ENCODE measurements at regions not wholly inside any gene's neighbourhood (a gene's known extent, or its start where the extent isn't known, plus 50 kb on each side); places are given as distances from the start of the nearest gene placed in this dataset.
A peak's percentile ranks its signal among the peaks of the same experiment; 100 is the strongest.

DNA sequence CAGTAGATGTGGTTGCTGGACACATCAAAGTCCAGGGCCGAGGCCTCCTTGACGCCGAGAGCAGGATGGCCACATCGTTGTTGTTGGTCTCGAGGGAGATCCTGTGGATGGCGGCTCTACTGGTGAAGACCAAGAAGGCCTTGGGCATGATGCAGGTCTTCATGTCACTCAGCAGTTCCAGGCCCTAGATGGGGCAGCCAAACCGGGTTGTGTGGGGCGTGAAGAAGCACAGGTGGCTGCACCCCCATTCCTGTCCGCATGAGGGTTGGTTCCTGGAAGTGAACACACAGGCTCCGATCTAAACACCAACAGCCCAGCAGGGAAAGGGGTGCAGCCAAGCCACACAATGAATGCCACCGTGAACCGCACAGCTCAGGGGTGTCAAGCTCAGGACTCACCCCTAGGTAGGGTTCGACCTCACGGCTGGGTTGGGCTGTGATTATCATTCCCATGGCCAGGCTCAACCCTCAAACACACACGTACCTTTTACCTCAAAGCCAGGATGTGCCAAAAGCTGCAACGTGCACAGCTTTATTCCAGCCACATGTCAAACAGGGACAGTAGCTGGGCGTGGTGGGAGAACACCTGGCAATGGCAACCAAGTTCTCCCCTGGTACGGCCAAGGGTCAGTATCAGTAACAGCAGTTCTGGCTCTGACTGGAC, 132.3 kb downstream of the CRYBB2 start:
- DNase-seq = no peak

DNA sequence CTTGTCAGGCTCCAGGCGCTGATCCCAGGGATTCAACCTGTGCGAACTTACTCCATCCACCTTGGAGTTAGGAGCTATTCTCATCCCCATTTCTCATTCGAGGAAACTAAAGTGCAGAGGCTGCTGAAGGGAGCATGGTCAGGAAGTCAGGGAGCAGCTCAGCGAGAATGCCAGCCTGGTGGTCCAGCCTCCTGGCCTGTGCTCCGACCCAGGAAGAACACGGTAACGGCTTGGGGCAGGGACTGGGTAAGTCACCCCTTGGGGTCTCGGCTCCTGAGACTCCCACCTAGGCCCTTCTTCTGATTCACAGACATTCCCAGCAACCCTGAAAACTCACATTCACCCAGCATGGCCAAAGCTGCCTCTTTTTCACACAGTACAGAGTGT, 132.8 kb downstream of the CRYBB2 start:
- DNase-seq = no peak

DNA sequence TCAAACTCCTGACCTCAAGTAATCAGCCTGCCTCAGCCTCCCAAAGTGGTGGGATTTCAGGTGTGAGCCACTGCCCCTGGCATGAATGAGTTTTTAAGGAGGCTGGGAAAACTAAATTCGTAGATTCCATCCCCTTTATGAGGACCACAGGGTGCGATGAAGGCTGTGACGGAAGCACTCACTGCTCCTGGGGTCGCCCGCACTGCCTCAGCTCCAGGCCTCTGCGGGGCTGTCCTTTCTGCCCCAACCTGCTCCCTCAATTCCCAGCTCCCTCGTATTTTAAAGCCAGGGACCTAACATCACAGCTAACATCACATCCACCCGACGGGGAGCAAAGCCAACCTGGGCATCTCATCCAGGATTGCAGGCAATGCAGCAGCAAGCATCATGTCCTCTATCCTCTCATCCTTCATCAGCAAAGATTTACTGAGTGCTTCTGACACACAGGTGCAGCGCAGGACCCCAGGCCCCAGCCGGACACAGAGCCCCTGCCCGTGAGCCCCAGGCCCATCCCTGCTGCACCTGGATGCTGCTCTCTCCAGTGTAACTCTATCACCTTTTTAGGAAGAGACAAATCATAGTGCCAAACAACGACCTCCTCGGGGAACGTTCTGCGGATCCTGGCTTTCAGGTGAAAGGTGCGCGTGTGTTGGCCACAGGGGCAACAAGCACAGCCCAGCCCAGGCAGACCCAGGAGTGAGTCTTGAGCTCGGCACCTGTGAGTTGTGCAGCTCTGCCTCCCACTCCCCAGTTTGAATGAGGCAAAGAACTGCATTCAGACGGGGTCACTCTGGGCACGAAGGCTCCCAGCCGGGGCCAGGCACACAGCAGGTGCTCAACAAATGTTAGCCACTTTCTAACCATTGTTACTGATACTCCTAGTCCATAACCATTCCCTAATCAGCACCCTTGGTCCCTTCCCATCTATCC, 134.3 kb downstream of the CRYBB2 start:
- no peak for DNase-seq

DNA sequence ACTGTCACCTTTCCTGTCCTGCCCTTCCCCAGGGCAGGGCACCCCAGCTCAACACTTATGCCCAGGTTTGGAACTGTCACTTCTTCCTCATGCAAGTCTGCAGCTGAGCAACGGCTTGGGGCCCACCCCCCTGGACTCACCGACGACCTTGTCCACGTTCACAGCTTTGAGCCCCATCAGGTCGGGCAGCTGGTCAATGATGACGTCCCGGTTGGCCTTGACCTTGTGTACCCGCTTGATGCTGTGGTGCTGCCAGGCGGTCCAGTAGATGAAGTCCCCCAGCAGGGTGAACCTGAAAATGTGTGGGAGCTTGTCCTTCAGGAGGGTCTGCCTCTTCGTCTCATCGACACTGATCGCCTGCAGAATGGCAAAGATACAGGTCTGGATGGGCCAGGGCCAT, 135.0 kb downstream of the CRYBB2 start:
- no peak for DNase-seq

DNA sequence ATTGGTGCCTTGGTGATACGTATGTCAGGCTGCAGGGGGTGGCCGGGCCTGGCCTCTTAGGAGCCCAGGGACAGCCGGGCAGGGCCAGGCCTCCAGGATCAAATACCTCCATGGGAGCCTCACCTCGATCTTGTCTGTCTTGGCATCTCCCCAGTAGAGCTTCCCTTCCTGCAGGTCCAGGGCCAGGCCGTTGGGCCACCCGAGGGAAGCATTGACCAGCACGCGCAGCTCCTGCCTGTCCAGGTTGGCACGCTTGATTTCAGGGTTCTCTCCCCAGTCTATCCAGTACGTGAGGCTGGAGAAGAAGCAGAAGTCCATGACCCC, 137.7 kb downstream of the CRYBB2 start:
- DNase-seq = no peak

DNA sequence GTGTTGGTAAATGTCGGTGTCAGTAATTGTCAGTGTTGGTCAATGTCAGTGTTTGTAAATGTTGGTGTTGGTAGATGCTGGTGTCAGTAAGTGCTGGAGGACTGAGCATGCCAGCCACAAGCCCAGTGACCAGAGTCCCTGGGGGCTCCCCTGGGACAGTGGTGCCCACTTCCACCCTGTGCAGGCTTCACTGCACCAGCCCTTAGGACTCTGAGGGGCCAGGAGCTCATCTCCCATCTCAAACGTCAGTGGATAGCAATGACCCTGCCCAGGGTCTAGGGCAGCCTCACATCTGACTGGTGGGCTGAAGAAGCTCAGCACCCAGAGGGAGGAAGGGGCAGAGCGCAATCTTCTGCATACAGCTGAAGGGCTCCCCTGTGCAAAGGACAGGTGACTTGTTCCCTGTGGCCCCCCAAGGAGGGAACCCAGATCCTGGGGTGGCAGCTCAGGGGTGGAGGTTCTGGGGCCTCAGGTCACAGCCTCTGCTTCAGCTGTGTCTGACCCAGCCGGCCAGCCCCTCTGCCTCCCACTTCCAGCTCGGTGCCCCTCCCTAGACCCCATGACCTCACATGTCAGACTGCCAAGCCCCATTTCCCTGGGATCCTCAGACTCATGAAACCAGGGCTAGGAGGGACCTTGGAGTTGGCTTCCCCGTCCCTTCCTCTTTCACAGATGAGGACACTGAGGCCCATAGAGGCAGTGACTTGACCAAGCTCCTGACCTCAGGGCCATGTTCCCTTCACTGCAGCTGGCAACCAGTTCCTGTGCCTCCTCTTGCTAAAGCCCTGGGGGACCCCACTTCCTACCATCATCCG, 138.4 kb downstream of the CRYBB2 start:
- no peak for DNase-seq

DNA sequence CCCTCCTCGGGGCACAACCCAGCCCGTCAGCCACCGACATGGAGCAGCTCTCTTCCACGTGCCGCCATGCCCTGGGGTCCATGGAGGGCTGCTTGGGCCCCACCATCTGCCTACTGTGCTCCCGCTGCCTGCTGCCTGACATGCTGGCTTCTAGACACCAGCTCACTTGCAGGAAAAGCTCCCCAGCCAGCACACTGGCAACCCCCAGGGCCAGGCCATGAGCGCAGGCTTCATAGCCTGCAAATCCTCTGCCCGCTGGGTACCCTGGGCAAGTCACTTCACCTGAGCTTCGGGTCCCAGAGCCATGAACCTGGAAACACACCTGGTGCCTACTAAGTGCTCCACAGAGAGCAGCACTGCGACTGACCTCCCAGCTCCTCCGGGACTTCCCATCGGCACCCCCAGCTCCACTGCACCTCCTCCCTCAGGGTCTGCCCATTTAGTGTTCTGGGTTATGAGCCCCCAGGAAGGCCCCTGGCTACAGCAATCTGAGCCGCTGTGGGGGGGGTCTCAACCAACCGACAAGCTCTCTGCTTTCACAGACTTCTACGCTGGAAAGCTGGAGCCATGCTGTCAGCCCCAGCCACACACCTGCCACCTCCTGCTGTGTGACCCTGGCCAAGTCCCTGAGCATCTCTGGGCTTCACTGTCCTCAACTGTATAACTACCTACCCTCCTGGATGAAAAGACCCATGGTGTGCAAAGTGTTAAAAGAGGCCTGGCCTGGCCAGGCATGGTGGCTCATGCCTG, 139.2 kb downstream of the CRYBB2 start:
- DNase-seq = no peak

DNA sequence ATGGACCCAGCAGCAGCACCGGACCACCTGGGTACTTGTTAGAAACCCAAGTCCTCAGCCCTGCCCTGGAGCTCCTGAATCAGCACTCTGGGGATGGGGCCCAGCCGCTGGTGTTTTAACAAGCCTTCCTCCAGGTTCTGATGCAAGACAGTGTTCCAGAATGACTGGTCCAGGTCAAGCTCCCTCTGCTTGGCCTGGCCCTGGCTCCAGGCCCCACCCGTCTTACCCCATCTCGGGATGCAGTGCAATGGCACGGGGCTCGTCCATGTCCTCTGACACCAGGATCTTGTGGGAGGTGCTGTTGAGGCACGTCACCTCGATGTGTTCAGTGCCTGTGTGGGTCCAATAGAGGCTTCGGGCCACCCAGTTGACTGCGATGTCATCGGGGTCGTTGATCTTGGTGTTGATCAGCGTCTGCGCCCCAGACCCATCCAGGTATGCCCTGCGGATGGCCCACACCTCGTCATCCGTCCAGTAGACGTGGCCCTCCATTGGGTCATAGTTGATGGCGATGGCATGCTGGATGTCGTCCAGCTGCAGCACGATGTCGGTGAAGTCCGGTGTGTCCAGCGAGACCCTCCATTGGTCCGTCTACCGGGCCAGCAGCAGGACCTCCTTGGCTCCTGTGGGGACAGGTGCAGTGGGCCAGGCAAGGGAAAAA, 140.3 kb downstream of the CRYBB2 start:
- DNase-seq = no peak

DNA sequence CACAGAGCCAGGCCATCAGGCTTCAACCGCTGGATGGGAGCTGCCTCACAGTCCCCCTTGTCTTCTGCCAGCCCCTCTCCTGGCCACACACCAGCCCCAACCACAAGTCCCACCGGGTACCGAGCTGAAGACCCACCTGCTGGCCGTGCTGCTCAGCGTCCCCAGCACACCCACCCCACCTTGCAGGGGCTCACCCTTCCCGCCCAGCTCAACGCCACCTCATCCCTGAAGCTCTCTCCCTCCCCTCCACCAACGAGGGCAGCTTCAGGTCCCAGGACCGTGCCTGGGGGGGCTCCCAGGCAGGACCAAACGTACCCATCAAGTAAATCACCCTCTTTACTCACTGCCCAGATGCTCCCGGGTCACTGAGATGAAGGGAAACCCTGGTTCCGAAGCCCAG, 141.0 kb downstream of the CRYBB2 start:
- DNase-seq = no peak

DNA sequence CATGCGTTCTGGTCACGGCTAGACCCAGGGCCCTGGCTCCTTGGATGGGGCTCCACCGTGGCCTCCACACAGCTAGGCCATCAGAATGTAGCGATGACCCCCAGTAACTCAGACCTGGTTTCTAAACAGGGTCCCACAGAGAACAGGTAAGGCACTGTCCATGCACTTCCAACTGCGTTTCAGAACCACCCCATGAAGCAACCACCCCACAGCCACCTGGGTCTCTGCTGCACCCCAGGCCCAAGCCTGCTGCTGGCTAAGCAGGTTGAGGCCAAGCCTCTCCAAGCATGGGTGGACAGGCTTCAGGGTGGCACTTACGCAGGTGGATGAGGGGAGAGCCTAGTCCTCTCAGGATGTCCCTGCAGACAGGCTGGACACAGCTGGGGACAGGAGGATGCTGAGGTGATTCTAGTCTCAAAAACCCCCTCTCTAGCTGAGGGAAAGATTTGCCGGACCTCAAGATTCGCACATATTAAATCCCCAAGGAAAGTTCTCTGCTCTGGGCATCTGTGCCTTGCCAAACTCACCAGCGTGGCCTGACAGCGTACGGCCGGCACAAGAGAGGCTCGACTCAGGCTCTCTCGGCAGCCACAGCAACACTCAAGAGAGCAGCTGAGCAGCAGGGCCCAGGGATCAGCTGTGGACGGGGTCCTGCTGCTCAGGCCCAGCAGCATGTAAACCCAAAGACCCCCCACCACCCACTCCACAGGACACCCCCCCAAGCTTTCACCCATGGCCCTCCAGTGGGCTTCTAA, 141.6 kb downstream of the CRYBB2 start:
- no peak for DNase-seq

DNA sequence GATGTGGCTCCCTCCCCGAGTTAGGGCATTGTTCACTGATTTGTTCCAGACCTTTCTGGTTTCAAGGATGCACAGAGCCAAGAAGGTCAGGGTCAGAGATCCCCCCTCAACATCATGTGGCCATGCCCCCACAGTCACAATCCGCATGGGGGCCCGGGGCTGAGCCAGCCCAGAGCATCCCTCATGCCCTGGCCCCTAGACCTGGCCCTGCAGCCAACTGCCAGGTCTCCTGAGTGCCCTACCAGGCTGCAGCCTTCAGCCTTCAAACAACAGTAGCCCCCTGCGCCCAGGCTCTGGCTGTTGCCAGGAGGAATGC, 142.4 kb downstream of the CRYBB2 start:
- no peak for DNase-seq

DNA sequence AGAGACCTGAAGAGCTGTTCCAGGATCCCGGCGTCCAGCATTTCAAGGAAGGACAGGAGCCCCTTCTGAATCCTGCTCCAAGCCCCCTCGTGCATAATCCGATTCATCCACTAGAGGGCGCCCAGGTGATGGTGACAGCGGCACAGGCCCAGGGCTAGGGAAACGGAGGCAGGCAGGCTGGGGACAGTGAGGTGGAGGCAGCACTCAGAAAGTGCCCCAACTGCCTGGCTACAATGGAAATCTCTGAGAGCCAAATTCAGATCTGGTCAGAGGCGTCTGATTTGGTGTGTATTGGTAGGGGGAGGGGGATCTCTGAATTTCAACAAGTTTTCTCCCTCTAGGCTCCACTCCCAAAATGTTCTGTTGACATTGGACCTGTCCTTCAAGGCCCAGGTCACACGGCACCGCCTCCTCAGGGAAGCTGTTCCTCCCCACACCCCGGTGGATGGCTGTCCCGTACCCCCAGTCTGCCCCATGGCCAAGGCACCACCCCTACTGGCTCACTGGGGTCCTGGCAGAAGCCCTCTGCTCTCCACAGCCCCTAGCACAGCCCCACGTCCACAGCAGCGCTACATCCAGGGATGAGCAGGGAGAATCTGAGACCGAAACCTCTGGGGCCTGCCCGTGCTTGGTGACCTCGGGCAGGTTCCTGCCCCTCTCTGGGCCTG, 142.9 kb downstream of the CRYBB2 start:
- DNase-seq = peak; percentile 68

DNA sequence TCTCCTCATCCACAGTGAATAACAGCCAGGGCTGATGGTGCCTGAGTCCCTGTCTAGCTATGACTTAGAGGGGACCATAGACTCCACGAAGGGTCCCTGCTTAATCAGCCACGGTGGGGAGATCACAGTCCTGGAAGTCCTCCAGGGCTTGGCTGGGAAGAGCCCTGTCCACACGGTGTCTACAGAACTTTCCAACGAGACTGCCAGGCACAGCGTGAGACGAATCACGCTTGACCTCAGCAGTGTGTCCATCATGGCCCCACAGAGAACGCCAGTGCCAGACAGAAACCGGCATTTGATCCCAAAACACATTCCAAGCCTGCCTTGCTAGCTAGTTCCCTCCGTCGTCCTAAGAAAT, 143.4 kb downstream of the CRYBB2 start:
- no peak for DNase-seq

DNA sequence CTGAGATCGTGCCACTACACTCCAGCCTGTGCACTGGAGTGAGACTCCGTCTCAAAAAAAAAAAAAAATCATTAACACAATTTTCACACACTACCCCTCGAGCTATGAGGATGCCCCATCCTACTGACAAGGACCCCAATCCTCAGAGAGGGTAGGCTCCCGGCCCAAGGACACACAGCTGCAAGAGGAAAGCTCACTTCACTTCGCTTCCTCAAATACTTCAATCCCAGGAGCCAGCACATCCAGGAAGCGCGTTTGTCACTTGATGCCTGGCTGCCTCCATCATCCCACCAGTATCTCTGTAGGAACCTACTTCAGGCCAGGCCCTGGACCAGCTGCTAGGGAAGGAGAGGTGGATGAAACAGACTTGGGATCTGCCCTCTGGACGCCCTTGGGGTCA, 144.0 kb downstream of the CRYBB2 start:
- no peak for DNase-seq

DNA sequence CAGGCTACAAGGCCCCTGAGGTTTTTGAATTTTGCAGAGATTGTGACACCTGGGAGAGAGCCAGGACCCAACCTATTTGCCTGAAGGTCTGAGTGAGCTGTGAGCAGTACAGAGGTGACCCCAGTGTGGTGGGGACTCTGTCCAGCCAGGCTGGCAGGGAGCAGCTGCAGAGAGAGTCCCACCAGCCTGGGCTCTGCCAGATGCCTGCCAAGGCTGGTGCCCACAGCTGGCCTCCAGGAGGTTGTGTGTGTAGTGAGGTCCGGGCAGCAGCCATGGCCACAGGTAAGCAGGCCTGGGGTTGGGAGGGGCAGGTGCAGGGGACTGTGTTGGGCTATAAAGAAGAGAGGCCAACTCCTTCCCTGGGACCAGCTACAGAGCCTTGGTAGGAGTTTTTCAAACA, 144.8 kb downstream of the CRYBB2 start:
- DNase-seq = no peak

DNA sequence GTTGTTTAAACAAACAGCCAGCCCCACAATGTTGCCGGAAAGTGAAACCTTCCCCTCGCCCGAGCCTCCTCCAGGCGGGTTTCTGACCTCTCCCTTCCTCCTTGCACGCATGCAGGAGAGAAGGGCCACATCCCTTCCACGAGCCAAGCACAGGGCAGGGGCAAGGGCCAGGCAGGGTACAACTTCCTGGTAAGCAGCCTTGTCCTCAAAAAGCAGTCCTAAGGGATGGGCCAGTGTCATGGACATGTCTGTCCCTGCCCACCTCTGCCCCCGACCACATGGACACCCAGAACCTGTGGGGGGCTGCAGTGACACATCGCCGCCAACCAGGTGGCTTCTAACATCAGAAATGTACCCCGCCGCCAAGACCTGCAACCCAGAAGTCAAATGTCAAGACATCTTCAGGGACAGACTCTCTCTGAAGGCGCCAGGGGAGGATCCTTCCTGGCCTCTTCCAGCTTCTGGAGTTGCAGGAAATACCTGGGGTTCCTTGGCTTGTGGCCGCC, 145.3 kb downstream of the CRYBB2 start:
- no peak for DNase-seq

DNA sequence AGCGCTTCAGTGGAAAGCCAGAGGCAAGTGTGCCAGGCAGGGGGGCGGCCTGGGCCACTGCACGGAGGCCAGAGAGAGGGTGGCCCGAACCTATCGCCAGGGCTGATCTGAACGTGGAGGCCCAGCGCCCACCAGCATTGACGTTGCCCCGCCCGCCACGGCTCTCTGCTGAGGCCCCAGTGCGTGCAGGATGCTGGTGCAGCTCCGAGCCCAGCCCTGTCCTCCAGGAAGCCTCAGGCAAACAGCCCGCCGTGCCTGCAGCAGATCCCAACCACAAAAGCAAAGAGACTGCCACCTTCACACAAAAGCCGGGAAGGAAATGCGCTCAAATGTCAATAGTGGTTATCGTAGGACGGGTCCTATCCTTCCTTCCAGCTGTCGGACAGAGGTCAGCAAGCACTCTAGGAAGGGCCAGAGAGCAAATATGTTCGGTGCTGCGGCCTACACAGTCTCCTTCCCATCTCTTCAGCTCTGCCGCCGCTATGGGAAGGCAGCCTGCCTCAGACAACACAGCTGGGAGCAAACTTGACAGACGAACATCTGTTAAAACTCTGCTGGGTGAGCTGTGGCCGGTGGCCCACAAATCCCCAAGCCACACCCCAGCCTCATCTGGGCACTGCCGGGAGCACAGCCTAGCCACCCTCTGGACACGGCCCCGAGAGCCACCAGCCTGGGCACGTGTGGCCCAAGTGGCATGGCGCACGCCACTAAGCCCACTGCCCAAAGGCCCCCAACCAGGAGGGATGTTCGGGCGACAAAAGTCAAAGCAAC, 146.2 kb downstream of the CRYBB2 start:
- DNase-seq = no peak

DNA sequence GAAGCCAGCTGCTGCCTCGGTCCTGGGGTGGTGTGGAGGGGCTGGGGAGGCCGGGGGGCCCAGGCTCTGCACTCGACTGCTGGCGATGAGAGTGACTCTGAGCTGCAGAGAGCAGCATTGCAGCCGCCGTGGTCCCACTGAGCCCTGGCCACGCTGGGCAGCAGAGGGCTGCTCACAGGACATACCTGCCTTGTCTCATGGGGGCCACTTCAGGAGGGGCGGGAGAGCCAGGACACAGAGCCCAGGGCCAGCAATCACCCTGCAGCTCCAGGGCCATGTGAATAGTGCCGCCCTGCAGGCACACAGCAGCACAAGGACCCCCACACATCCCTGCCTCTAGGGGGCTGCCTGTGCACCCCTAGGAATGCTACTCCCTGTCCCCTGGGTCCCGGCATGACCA, 147.0 kb downstream of the CRYBB2 start:
- no peak for DNase-seq

DNA sequence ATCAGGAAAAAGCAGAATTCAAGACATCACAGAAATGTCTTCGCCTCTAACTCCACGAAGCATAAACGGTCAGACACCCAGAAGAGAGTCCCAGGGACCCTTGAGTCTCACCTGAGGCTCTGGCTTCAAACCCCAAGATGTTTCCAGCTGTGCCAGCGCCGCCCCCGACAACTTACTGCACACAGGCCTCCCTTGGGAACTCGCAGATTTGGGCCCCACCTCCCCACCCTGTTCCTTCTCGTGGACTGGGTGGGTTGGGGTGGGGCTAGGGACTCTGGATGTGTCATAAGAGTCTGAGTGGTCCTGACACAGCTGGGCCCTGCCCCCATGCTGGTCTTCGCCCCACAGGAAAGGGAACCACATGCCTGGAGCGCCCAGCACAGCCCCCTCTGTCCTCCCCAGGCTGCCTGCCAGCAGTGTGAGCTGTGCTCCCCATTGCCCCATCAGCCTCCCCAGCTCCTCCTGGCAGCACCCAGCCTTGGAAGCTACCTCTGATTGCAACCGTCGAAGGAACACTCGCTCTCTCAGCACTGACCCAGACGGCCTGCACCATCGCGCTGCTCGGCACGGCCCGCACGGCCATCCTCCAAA, 147.5 kb downstream of the CRYBB2 start:
- no peak for DNase-seq

DNA sequence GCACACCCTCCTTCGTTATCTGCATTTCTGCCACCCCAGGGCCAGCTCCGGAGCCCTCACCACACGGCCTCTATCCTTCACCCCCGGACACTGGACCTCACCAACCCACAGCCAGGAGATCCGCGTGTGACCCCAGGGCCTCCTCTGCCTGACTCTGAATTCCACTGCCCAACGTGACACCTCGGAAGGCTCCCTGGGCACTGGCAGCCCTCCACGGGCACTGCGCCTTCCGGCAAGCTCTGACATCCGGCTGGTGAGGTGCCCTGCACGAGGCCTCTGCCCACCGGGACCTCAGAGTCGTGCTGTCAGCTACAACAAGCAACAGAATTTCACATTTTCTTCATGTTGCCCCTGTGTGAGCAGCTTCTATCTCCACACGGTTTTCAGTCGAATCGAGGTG, 148.3 kb downstream of the CRYBB2 start:
- DNase-seq = no peak
